ENCODE measurements at regions not wholly inside any gene's neighbourhood (a gene's known extent, or its start where the extent isn't known, plus 50 kb on each side); places are given as distances from the start of the nearest gene placed in this dataset.

DNA sequence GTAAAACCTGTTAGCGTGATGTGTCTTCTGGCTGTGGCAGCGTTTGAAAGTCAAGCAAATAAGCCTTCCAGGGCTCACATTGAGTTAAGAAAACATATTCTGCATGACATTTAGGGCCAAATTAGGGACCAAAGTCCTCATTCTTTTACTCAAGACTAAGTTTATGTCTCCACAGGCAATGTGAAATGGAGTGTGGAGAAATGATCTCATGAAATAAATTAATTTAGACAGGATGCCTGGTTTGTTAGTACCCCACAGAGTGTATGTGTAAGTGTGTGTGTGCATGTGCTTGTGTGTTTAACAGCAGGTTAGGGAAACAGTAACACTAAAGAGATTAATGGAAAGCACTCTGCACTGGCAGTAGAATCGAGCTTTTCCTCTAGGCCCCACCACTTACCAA is 82.9 kb upstream of the SNX2 start:
- TF ChIP-seq, protein P1, sequence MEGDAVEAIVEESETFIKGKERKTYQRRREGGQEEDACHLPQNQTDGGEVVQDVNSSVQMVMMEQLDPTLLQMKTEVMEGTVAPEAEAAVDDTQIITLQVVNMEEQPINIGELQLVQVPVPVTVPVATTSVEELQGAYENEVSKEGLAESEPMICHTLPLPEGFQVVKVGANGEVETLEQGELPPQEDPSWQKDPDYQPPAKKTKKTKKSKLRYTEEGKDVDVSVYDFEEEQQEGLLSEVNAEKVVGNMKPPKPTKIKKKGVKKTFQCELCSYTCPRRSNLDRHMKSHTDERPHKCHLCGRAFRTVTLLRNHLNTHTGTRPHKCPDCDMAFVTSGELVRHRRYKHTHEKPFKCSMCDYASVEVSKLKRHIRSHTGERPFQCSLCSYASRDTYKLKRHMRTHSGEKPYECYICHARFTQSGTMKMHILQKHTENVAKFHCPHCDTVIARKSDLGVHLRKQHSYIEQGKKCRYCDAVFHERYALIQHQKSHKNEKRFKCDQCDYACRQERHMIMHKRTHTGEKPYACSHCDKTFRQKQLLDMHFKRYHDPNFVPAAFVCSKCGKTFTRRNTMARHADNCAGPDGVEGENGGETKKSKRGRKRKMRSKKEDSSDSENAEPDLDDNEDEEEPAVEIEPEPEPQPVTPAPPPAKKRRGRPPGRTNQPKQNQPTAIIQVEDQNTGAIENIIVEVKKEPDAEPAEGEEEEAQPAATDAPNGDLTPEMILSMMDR (IDR thresholded peaks at IDR 0.05) = no peak
- TF ChIP-seq EP300 (IDR thresholded peaks at IDR 0.05; ENCODE audit: low read depth) = no peak
- no peak for TF ChIP-seq POLR2AphosphoS5 (IDR thresholded peaks at IDR 0.05)
- no peak for TF ChIP-seq POLR2A (IDR thresholded peaks at IDR 0.05)

Measured in transverse colon (tissue), 4 donors.